WTC11 (cell line): ENCODE measurements at regions not wholly inside any gene's neighbourhood (a gene's known extent, or its start where the extent isn't known, plus 50 kb on each side); places are given as distances from the start of the nearest gene placed in this dataset.

Experiments
- ATAC-seq: fragments of 200-7000 bp; cut with Tn5 transposase; 2 replicates; pipeline ENCODE4 v1.10.0; 2021; ENCODE audit warnings: mild to moderate bottlenecking, moderate library complexity
- CTCF ChIA-PET: fragments of 300-600 bp; sonication (Branson Sonifier 250); formaldehyde crosslinking; loops from one replicate; lab custom pipeline; 2021; ENCODE audit warnings: antibody characterized with exemption; lab: Charles Lee
- POLR2A ChIA-PET: fragments of 350-600 bp; sonication (Branson Sonifier 250); formaldehyde crosslinking; loops from one replicate; lab custom pipeline; 2021; ENCODE audit warnings: antibody characterized with exemption; lab: Charles Lee
- DNase-seq: peaks from one replicate; pipeline ENCODE4 v3.0.0; 2021; ENCODE audit warnings: low spot score
- H3K27ac Mint-ChIP-seq: 2 replicates; pipeline ENCODE4 v1.8.0; 2021; ENCODE audit warnings: mixed read lengths
- H3K27me3 Mint-ChIP-seq: 2 replicates; pipeline ENCODE4 v1.8.0; 2021; ENCODE audit warnings: low read depth, mild to moderate bottlenecking, moderate library complexity, mixed read lengths
- H3K36me3 Mint-ChIP-seq: 2 replicates; pipeline ENCODE4 v1.8.0; 2021; ENCODE audit warnings: mixed read lengths
- H3K4me1 Mint-ChIP-seq: 2 replicates; pipeline ENCODE4 v1.8.0; 2022; ENCODE audit warnings: mixed read lengths
- H3K4me3 Mint-ChIP-seq: 2 replicates; pipeline ENCODE4 v1.8.0; 2021; ENCODE audit warnings: mild to moderate bottlenecking, moderate library complexity, mixed read lengths
- H3K9me3 Mint-ChIP-seq: 2 replicates; pipeline ENCODE4 v1.8.0; 2021; ENCODE audit warnings: mixed read lengths
- AFF4 ChIP-seq: sonication (generic); formaldehyde crosslinking; IDR thresholded peaks from 2 replicates; pipeline ENCODE4 v1.8.1; 2023; ENCODE audit warnings: mild to moderate bottlenecking, missing genetic modification reagents, borderline replicate concordance
- CBFB ChIP-seq: sonication (generic); formaldehyde crosslinking; IDR thresholded peaks from 2 replicates; pipeline ENCODE4 v1.8.1; 2022; ENCODE audit warnings: mild to moderate bottlenecking, low read depth, missing genetic modification reagents
- CREM ChIP-seq: sonication (generic); formaldehyde crosslinking; IDR thresholded peaks from 2 replicates; pipeline ENCODE4 v1.8.1; 2022; ENCODE audit warnings: mild to moderate bottlenecking, missing genetic modification reagents, moderate library complexity
- E2F4 ChIP-seq: sonication (generic); formaldehyde crosslinking; IDR thresholded peaks from 2 replicates; pipeline ENCODE4 v1.8.1; 2022; ENCODE audit warnings: low read depth, mild to moderate bottlenecking, moderate library complexity, missing genetic modification reagents, borderline replicate concordance
- ESRRA ChIP-seq: sonication (generic); formaldehyde crosslinking; IDR thresholded peaks from 2 replicates; pipeline ENCODE4 v1.8.1; 2022; ENCODE audit warnings: mild to moderate bottlenecking, missing genetic modification reagents, borderline replicate concordance
- FOXJ3 ChIP-seq: sonication (generic); formaldehyde crosslinking; IDR thresholded peaks from 2 replicates; pipeline ENCODE4 v1.9.0; 2021; ENCODE audit warnings: missing genetic modification reagents, mild to moderate bottlenecking, borderline replicate concordance
- FOXK1 ChIP-seq: sonication (generic); formaldehyde crosslinking; IDR thresholded peaks from 2 replicates; pipeline ENCODE4 v1.8.0; 2022; ENCODE audit warnings: mild to moderate bottlenecking, moderate library complexity, missing genetic modification reagents
- NR1H2 ChIP-seq: sonication (generic); formaldehyde crosslinking; IDR thresholded peaks from 2 replicates; pipeline ENCODE4 v1.9.0; 2021; ENCODE audit warnings: mild to moderate bottlenecking, moderate library complexity, missing genetic modification reagents
- OVOL2 ChIP-seq: fragments of 250-450 bp; sonication (Bioruptor Pico); IDR thresholded peaks from 2 replicates; pipeline ENCODE4 v1.9.0; 2021; ENCODE audit warnings: mild to moderate bottlenecking, borderline replicate concordance
- SMAD3 ChIP-seq: sonication (generic); formaldehyde crosslinking; IDR thresholded peaks from 2 replicates; pipeline ENCODE4 v1.8.0; 2022; ENCODE audit warnings: missing genetic modification reagents, mild to moderate bottlenecking, borderline replicate concordance
- SP1 ChIP-seq: sonication (generic); formaldehyde crosslinking; conservative IDR thresholded peaks from 2 replicates; pipeline ENCODE4 v1.8.1; 2022; ENCODE audit warnings: missing genetic modification reagents
- TCF7 ChIP-seq: sonication (generic); formaldehyde crosslinking; IDR thresholded peaks from 2 replicates; pipeline ENCODE4 v1.8.0; 2022; ENCODE audit warnings: mild to moderate bottlenecking, low read depth, missing genetic modification reagents, moderate library complexity
- TEAD1 ChIP-seq: sonication (generic); formaldehyde crosslinking; IDR thresholded peaks from 2 replicates; pipeline ENCODE4 v1.8.0; 2022; ENCODE audit warnings: mild to moderate bottlenecking, missing genetic modification reagents
- TP53 ChIP-seq: sonication (generic); formaldehyde crosslinking; IDR thresholded peaks from 2 replicates; pipeline ENCODE4 v1.8.1; 2023; ENCODE audit warnings: mild to moderate bottlenecking, missing genetic modification reagents
- ZMAT4 ChIP-seq: fragments of 250-450 bp; sonication (Bioruptor Pico); IDR thresholded peaks from 2 replicates; pipeline ENCODE4 v1.9.0; 2021; ENCODE audit warnings: mild to moderate bottlenecking
- ZNF138 ChIP-seq: sonication (generic); formaldehyde crosslinking; conservative IDR thresholded peaks from 2 replicates; pipeline ENCODE4 v1.8.1; 2022; ENCODE audit warnings: mild to moderate bottlenecking, moderate library complexity, missing genetic modification reagents
- ZNF263 ChIP-seq: sonication (generic); formaldehyde crosslinking; IDR thresholded peaks from 2 replicates; pipeline ENCODE4 v1.8.1; 2022; ENCODE audit warnings: low read depth, mild to moderate bottlenecking, moderate library complexity, missing genetic modification reagents
- ZNF423 ChIP-seq: fragments of 250-450 bp; sonication (Bioruptor Pico); IDR thresholded peaks from 2 replicates; pipeline ENCODE4 v2.1.2; 2022; ENCODE audit warnings: mild to moderate bottlenecking, moderate library complexity
- ZNF671 ChIP-seq: fragments of 250-450 bp; sonication (Bioruptor Pico); IDR thresholded peaks from 2 replicates; pipeline ENCODE4 v1.8.0; 2021; ENCODE audit warnings: mild to moderate bottlenecking
- ZSCAN18 ChIP-seq: fragments of 250-450 bp; sonication (Bioruptor Pico); IDR thresholded peaks from 2 replicates; pipeline ENCODE4 v2.1.2; 2022; ENCODE audit warnings: mild to moderate bottlenecking, moderate library complexity

- ATAC-seq = no peak
- peaks cover 9% of the 10 kb centered on the region for H3K4me1 Mint-ChIP-seq
Observed at GRCh38 chr14:101352567-101352966, 208.7 kb upstream of the DIO3 start.

GRCh38 chr14:101353422-101353821, 207.9 kb upstream of the DIO3 start:
- no peak for TF ChIP-seq SMAD3
- TF ChIP-seq TCF7 (CRISPR knock-in tag) = no peak
- TF ChIP-seq ESRRA (CRISPR knock-in tag) = no peak
- TF ChIP-seq FOXK1 (CRISPR knock-in tag) = no peak
- no peak for TF ChIP-seq ZNF263 (CRISPR knock-in tag)
- no peak for TF ChIP-seq CBFB (CRISPR knock-in tag)
- TF ChIP-seq TP53 (CRISPR knock-in tag) = no peak
- peaks cover 2% of the 10 kb centered on the region; the same call in 1 of the 2 replicates for H3K27me3 Mint-ChIP-seq
- ATAC-seq (no peak), DNase-seq (no peak)
- ChIA-PET POLR2A (interaction anchor here (0.7 kb wide), 1 partner anchor 22 kb away, joined by 19 read pairs; no protein-coding TSS in a partner anchor), CTCF (interaction anchor here (0.5 kb wide), 1 partner anchor 1323 kb away, joined by 4 read pairs; no protein-coding TSS in a partner anchor)
- peaks cover 9% of the 10 kb centered on the region for H3K4me1 Mint-ChIP-seq
- H3K27ac Mint-ChIP-seq = no peak overlapping the region
- H3K9me3 Mint-ChIP-seq = peaks cover 38% of the 10 kb centered on the region
- H3K36me3 Mint-ChIP-seq = peaks cover 10% of the 10 kb centered on the region
- no peak overlapping the region for H3K4me3 Mint-ChIP-seq

More at GRCh38 chr14:101352567-101352966, 208.7 kb upstream of the DIO3 start:
- H3K9me3 Mint-ChIP-seq = peaks cover 38% of the 10 kb centered on the region
- TF ChIP-seq ZNF671 (CRISPR knock-in tag) = no peak
- no peak for TF ChIP-seq CREM (CRISPR knock-in tag)
- no peak for TF ChIP-seq OVOL2 (CRISPR knock-in tag)
- TF ChIP-seq FOXJ3 (CRISPR knock-in tag) = no peak
- no peak for TF ChIP-seq ZSCAN18 (CRISPR knock-in tag)
- no peak for TF ChIP-seq SMAD3
- no peak for TF ChIP-seq TEAD1 (CRISPR knock-in tag)
- TF ChIP-seq AFF4 = no peak
- TF ChIP-seq, all 79 proteins: peak for 0
- CTCF ChIA-PET = no interaction called here
- Mint-ChIP-seq H3K27ac (no peak overlapping the region), H3K36me3 (peaks cover 10% of the 10 kb centered on the region), H3K27me3 (peaks cover 2% of the 10 kb centered on the region; the same call in 1 of the 2 replicates), H3K4me3 (no peak overlapping the region)
- no peak for DNase-seq
- POLR2A ChIA-PET = interaction anchor here (0.7 kb wide), 1 partner anchor 23 kb away, joined by 19 read pairs; no protein-coding TSS in a partner anchor

- CTCF ChIA-PET = no interaction called here
- H3K4me3 Mint-ChIP-seq = no peak overlapping the region
- POLR2A ChIA-PET = no interaction called here
- H3K27me3 Mint-ChIP-seq = peaks cover 2% of the 10 kb centered on the region; the same call in 1 of the 2 replicates
- H3K9me3 Mint-ChIP-seq = peaks cover 38% of the 10 kb centered on the region
- H3K4me1 Mint-ChIP-seq = peaks cover 13% of the 10 kb centered on the region
- TF ChIP-seq SP1 (CRISPR knock-in tag) = no peak
- no peak for TF ChIP-seq NR1H2
- no peak for ATAC-seq
- peaks cover 10% of the 10 kb centered on the region for H3K36me3 Mint-ChIP-seq
- no peak overlapping the region for H3K27ac Mint-ChIP-seq
- no peak for DNase-seq
Observed at GRCh38 chr14:101354726-101355125, 206.6 kb upstream of the DIO3 start.

- H3K4me3 Mint-ChIP-seq = no peak overlapping the region
- ChIA-PET POLR2A (no interaction called here), CTCF (no interaction called here)
- H3K36me3 Mint-ChIP-seq = peaks cover 10% of the 10 kb centered on the region
- DNase-seq (no peak), ATAC-seq (no peak)
- peaks cover 38% of the 10 kb centered on the region for H3K9me3 Mint-ChIP-seq
- H3K27me3 Mint-ChIP-seq = peaks cover 2% of the 10 kb centered on the region; the same call in 1 of the 2 replicates
- H3K4me1 Mint-ChIP-seq = peaks cover 12% of the 10 kb centered on the region
- H3K27ac Mint-ChIP-seq = no peak overlapping the region
- TF ChIP-seq ZMAT4 (CRISPR knock-in tag) = no peak
- TF ChIP-seq E2F4 (CRISPR knock-in tag) = no peak
- TF ChIP-seq ZNF138 (CRISPR knock-in tag) = no peak
- no peak for TF ChIP-seq TEAD1 (CRISPR knock-in tag)
- TF ChIP-seq ZNF423 (CRISPR knock-in tag) = no peak
Observed at GRCh38 chr14:101355284-101355683, 206.0 kb upstream of the DIO3 start.
